ENCODE measurements at regions not wholly inside any gene's neighbourhood (a gene's known extent, or its start where the extent isn't known, plus 50 kb on each side); places are given as distances from the start of the nearest gene placed in this dataset.

GRCh38 chr1:112272101-112272772 lies 123.8 kb upstream of the CTTNBP2NL start:
- no peaks in the 10 kb centered on the region for H3K79me2 ChIP-seq (ENCODE audit: control insufficient read depth, insufficient read depth, low read length, unreplicated experiment)
- no peaks in the 10 kb centered on the region for H3K36me3 ChIP-seq (ENCODE audit: insufficient read depth, low read length)
- H3K4me1 ChIP-seq (ENCODE audit: control insufficient read depth, insufficient read depth, low read length, unreplicated experiment), result no peaks in the 10 kb centered on the region
- no peak overlapping the region for H2AFZ ChIP-seq (ENCODE audit: low read length, unreplicated experiment)
- H3K27me3 ChIP-seq (ENCODE audit: insufficient read depth, low read length), result peaks cover 18% of the 10 kb centered on the region; the same call in 1 of the 2 replicates
- no peak overlapping the region for H3K4me3 ChIP-seq (ENCODE audit: low read depth, low read length)
- H3K27ac ChIP-seq (ENCODE audit: low read depth, low read length), result no peak overlapping the region

GRCh38 chr1:112284796-112285195 lies 111.2 kb upstream of the CTTNBP2NL start:
- H3K27ac ChIP-seq (ENCODE audit: low read depth, low read length), result no peak overlapping the region
- no peak overlapping the region for H3K4me3 ChIP-seq (ENCODE audit: low read depth, low read length)
- peaks cover 28% of the 10 kb centered on the region for H3K27me3 ChIP-seq (ENCODE audit: insufficient read depth, low read length)
- no peak overlapping the region for H2AFZ ChIP-seq (ENCODE audit: low read length, unreplicated experiment)
- H3K36me3 ChIP-seq (ENCODE audit: insufficient read depth, low read length), result no peaks in the 10 kb centered on the region
- no peaks in the 10 kb centered on the region for H3K4me1 ChIP-seq (ENCODE audit: control insufficient read depth, insufficient read depth, low read length, unreplicated experiment)
- no peaks in the 10 kb centered on the region for H3K79me2 ChIP-seq (ENCODE audit: control insufficient read depth, insufficient read depth, low read length, unreplicated experiment)

GRCh38 chr1:112285316-112285715 lies 110.7 kb upstream of the CTTNBP2NL start:
- Histone ChIP-seq H3K27me3 (ENCODE audit: insufficient read depth, low read length) (peaks cover 28% of the 10 kb centered on the region), H3K36me3 (ENCODE audit: insufficient read depth, low read length) (no peaks in the 10 kb centered on the region), H2AFZ (ENCODE audit: low read length, unreplicated experiment) (no peak overlapping the region), H3K4me3 (ENCODE audit: low read depth, low read length) (no peak overlapping the region), H3K4me1 (ENCODE audit: control insufficient read depth, insufficient read depth, low read length, unreplicated experiment) (no peaks in the 10 kb centered on the region), H3K27ac (ENCODE audit: low read depth, low read length) (no peak overlapping the region), H3K79me2 (ENCODE audit: control insufficient read depth, insufficient read depth, low read length, unreplicated experiment) (no peaks in the 10 kb centered on the region)

- no peak overlapping the region for H3K4me3 ChIP-seq (ENCODE audit: low read depth, low read length)
- peaks cover 28% of the 10 kb centered on the region for H3K27me3 ChIP-seq (ENCODE audit: insufficient read depth, low read length)
Observed at GRCh38 chr1:112285746-112286145, 110.3 kb upstream of the CTTNBP2NL start.

GRCh38 chr1:112296908-112297307 lies 99.1 kb upstream of the CTTNBP2NL start:
- H2AFZ ChIP-seq (ENCODE audit: low read length, unreplicated experiment), result no peak overlapping the region
- H3K79me2 ChIP-seq (ENCODE audit: control insufficient read depth, insufficient read depth, low read length, unreplicated experiment), result no peaks in the 10 kb centered on the region
- H3K4me3 ChIP-seq (ENCODE audit: low read depth, low read length), result no peak overlapping the region
- no peaks in the 10 kb centered on the region for H3K4me1 ChIP-seq (ENCODE audit: control insufficient read depth, insufficient read depth, low read length, unreplicated experiment)
- no peak overlapping the region for H3K27ac ChIP-seq (ENCODE audit: low read depth, low read length)
- H3K27me3 ChIP-seq (ENCODE audit: insufficient read depth, low read length), result no peaks in the 10 kb centered on the region
- H3K36me3 ChIP-seq (ENCODE audit: insufficient read depth, low read length), result no peaks in the 10 kb centered on the region

More at GRCh38 chr1:112285746-112286145, 110.3 kb upstream of the CTTNBP2NL start:
- Histone ChIP-seq H3K27ac (ENCODE audit: low read depth, low read length) (no peak overlapping the region), H2AFZ (ENCODE audit: low read length, unreplicated experiment) (no peak overlapping the region), H3K79me2 (ENCODE audit: control insufficient read depth, insufficient read depth, low read length, unreplicated experiment) (no peaks in the 10 kb centered on the region), H3K36me3 (ENCODE audit: insufficient read depth, low read length) (no peaks in the 10 kb centered on the region), H3K4me1 (ENCODE audit: control insufficient read depth, insufficient read depth, low read length, unreplicated experiment) (no peaks in the 10 kb centered on the region)

GRCh38 chr1:112297536-112297935 lies 98.5 kb upstream of the CTTNBP2NL start:
- Histone ChIP-seq H3K27me3 (ENCODE audit: insufficient read depth, low read length) (no peaks in the 10 kb centered on the region), H3K79me2 (ENCODE audit: control insufficient read depth, insufficient read depth, low read length, unreplicated experiment) (no peaks in the 10 kb centered on the region), H2AFZ (ENCODE audit: low read length, unreplicated experiment) (no peak overlapping the region), H3K4me1 (ENCODE audit: control insufficient read depth, insufficient read depth, low read length, unreplicated experiment) (no peaks in the 10 kb centered on the region), H3K36me3 (ENCODE audit: insufficient read depth, low read length) (no peaks in the 10 kb centered on the region), H3K27ac (ENCODE audit: low read depth, low read length) (no peak overlapping the region), H3K4me3 (ENCODE audit: low read depth, low read length) (no peak overlapping the region)

GRCh38 chr1:112298558-112298957 lies 97.5 kb upstream of the CTTNBP2NL start:
- Histone ChIP-seq H3K36me3 (ENCODE audit: insufficient read depth, low read length) (no peaks in the 10 kb centered on the region), H3K4me1 (ENCODE audit: control insufficient read depth, insufficient read depth, low read length, unreplicated experiment) (no peaks in the 10 kb centered on the region), H3K27me3 (ENCODE audit: insufficient read depth, low read length) (no peaks in the 10 kb centered on the region), H3K79me2 (ENCODE audit: control insufficient read depth, insufficient read depth, low read length, unreplicated experiment) (no peaks in the 10 kb centered on the region), H3K4me3 (ENCODE audit: low read depth, low read length) (no peak overlapping the region), H3K27ac (ENCODE audit: low read depth, low read length) (no peak overlapping the region), H2AFZ (ENCODE audit: low read length, unreplicated experiment) (no peak overlapping the region)

- Histone ChIP-seq H3K27ac (ENCODE audit: low read depth, low read length) (no peak overlapping the region), H3K4me1 (ENCODE audit: control insufficient read depth, insufficient read depth, low read length, unreplicated experiment) (no peaks in the 10 kb centered on the region), H3K79me2 (ENCODE audit: control insufficient read depth, insufficient read depth, low read length, unreplicated experiment) (no peaks in the 10 kb centered on the region), H3K4me3 (ENCODE audit: low read depth, low read length) (no peak overlapping the region), H3K36me3 (ENCODE audit: insufficient read depth, low read length) (no peaks in the 10 kb centered on the region), H2AFZ (ENCODE audit: low read length, unreplicated experiment) (no peak overlapping the region), H3K27me3 (ENCODE audit: insufficient read depth, low read length) (peaks cover 35% of the 10 kb centered on the region)
Observed at GRCh38 chr1:112304126-112304525, 91.9 kb upstream of the CTTNBP2NL start.

- Histone ChIP-seq H3K79me2 (ENCODE audit: control insufficient read depth, insufficient read depth, low read length, unreplicated experiment) (no peaks in the 10 kb centered on the region), H3K36me3 (ENCODE audit: insufficient read depth, low read length) (no peaks in the 10 kb centered on the region), H3K4me3 (ENCODE audit: low read depth, low read length) (no peak overlapping the region), H3K4me1 (ENCODE audit: control insufficient read depth, insufficient read depth, low read length, unreplicated experiment) (no peaks in the 10 kb centered on the region), H3K27me3 (ENCODE audit: insufficient read depth, low read length) (peaks cover 39% of the 10 kb centered on the region), H2AFZ (ENCODE audit: low read length, unreplicated experiment) (no peak overlapping the region), H3K27ac (ENCODE audit: low read depth, low read length) (no peak overlapping the region)
Observed at GRCh38 chr1:112304612-112305011, 91.4 kb upstream of the CTTNBP2NL start.

GRCh38 chr1:112307930-112308591 lies 88.0 kb upstream of the CTTNBP2NL start:
- Histone ChIP-seq H3K4me1 (ENCODE audit: control insufficient read depth, insufficient read depth, low read length, unreplicated experiment) (no peaks in the 10 kb centered on the region), H3K4me3 (ENCODE audit: low read depth, low read length) (no peak overlapping the region), H3K36me3 (ENCODE audit: insufficient read depth, low read length) (no peaks in the 10 kb centered on the region), H3K27me3 (ENCODE audit: insufficient read depth, low read length) (peaks cover 64% of the 10 kb centered on the region), H3K79me2 (ENCODE audit: control insufficient read depth, insufficient read depth, low read length, unreplicated experiment) (no peaks in the 10 kb centered on the region), H2AFZ (ENCODE audit: low read length, unreplicated experiment) (no peak overlapping the region), H3K27ac (ENCODE audit: low read depth, low read length) (no peak overlapping the region)

GRCh38 chr1:112308716-112309115 lies 87.3 kb upstream of the CTTNBP2NL start:
- Histone ChIP-seq H2AFZ (ENCODE audit: low read length, unreplicated experiment) (no peak overlapping the region), H3K4me3 (ENCODE audit: low read depth, low read length) (no peak overlapping the region), H3K36me3 (ENCODE audit: insufficient read depth, low read length) (no peaks in the 10 kb centered on the region), H3K4me1 (ENCODE audit: control insufficient read depth, insufficient read depth, low read length, unreplicated experiment) (no peaks in the 10 kb centered on the region), H3K79me2 (ENCODE audit: control insufficient read depth, insufficient read depth, low read length, unreplicated experiment) (no peaks in the 10 kb centered on the region), H3K27ac (ENCODE audit: low read depth, low read length) (no peak overlapping the region), H3K27me3 (ENCODE audit: insufficient read depth, low read length) (peaks cover 64% of the 10 kb centered on the region)
